K562 (cell line): ENCODE measurements at regions not wholly inside any gene's neighbourhood (a gene's known extent, or its start where the extent isn't known, plus 50 kb on each side); places are given as distances from the start of the nearest gene placed in this dataset.

ENCODE experiments used
- IRF1 ChIP-seq: sonication (generic); formaldehyde crosslinking; IDR thresholded peaks from 2 replicates; pipeline ENCODE4 v1.8.0; 2022; ENCODE audit warnings: missing genetic modification reagents, mild to moderate bottlenecking, borderline replicate concordance
- JUND ChIP-seq, 2 experiments: IDR thresholded peaks; 2 replicates in 1 of 2; 3 replicates in 1 of 2; pipeline ENCODE4 v1.6.1; 2011; ENCODE audit warnings: borderline replicate concordance in 2 of 2, low read depth in 2 of 2, low read length in 2 of 2, improper control_type of control experiment in 1 of 2, missing biosample characterization in 1 of 2, missing genetic modification characterization in 1 of 2, missing genetic modification reagents in 1 of 2
- SIX5 ChIP-seq, 2 experiments: IDR thresholded peaks; 2 replicates each; pipeline ENCODE4 v1.6.1; 2011; ENCODE audit warnings: low read length in 2 of 2, borderline replicate concordance in 1 of 2, low read depth in 1 of 2, mild to moderate bottlenecking in 1 of 2, moderate library complexity in 1 of 2; ENCODE audit not compliant: insufficient read depth in 1 of 2
- SMARCB1 ChIP-seq: IDR thresholded peaks from 2 replicates; pipeline ENCODE4 v1.6.1; 2011; ENCODE audit warnings: improper control_type of control experiment, low read depth; ENCODE audit not compliant: insufficient read length
- TRIM25 ChIP-seq: fragments of 450-650 bp; IDR thresholded peaks from 2 replicates; pipeline ENCODE4 v1.7.0; 2016; ENCODE audit warnings: borderline replicate concordance
- U2AF2 ChIP-seq: fragments of 200-400 bp; formaldehyde crosslinking; optimal IDR thresholded peaks from 2 replicates; pipeline ENCODE3; 2017; ENCODE audit warnings: low read depth, mild to moderate bottlenecking, low read length
- ZFX ChIP-seq: sonication (generic); formaldehyde crosslinking; IDR thresholded peaks from 2 replicates; pipeline ENCODE4 v1.8.0; 2022; ENCODE audit warnings: mild to moderate bottlenecking, missing genetic modification reagents, moderate library complexity
- ZKSCAN8 ChIP-seq: fragments of 200-800 bp; sonication (Bioruptor generic); IDR thresholded peaks from 2 replicates; pipeline ENCODE4 v1.6.1; 2016; ENCODE audit warnings: missing genetic modification characterization, missing compliant biosample characterization
- ZNF24 ChIP-seq: fragments of 450-650 bp; IDR thresholded peaks from 2 replicates; pipeline ENCODE4 v1.6.1; 2016
- ZNF253 ChIP-seq: fragments of 250-450 bp; sonication (Bioruptor Pico); conservative IDR thresholded peaks from 2 replicates; pipeline ENCODE4 v1.6.1; 2021; ENCODE audit warnings: mild to moderate bottlenecking
- ZNF740 ChIP-seq, 3 experiments: fragments of 200-800 bp in 1 of 3; sonication (Bioruptor generic) in 1 of 3; sonication (generic) in 1 of 3; formaldehyde crosslinking in 1 of 3; IDR thresholded peaks; 2 replicates each; pipeline versions ENCODE4 v1.6.1 to v1.8.0; 2016 to 2022; ENCODE audit warnings: mild to moderate bottlenecking in 2 of 3, missing compliant biosample characterization in 2 of 3, missing genetic modification characterization in 2 of 3, missing genetic modification reagents in 1 of 3
- TF ChIP-seq, protein P1 (sequence below): sonication (generic); formaldehyde crosslinking; IDR thresholded peaks from 2 replicates; pipeline ENCODE4 v1.8.0; 2022; ENCODE audit warnings: mild to moderate bottlenecking, missing genetic modification reagents
- TF ChIP-seq, protein P2 (sequence below): fragments of 450-650 bp; conservative IDR thresholded peaks from 2 replicates; pipeline ENCODE4 v1.6.1; 2016; ENCODE audit warnings: missing genetic modification characterization, low read depth, mild to moderate bottlenecking, missing compliant biosample characterization, moderate library complexity
- TF ChIP-seq, protein P3 (sequence below): sonication (generic); formaldehyde crosslinking; IDR thresholded peaks from 2 replicates; pipeline ENCODE4 v1.5.0; 2020; ENCODE audit warnings: missing genetic modification reagents
- TF ChIP-seq, protein P4 (sequence below): fragments of 250-450 bp; sonication (Bioruptor Pico); IDR thresholded peaks from 2 replicates; pipeline ENCODE4 v1.8.0; 2021; ENCODE audit warnings: borderline replicate concordance, mild to moderate bottlenecking, moderate library complexity; ENCODE audit not compliant: poor library complexity, severe bottlenecking

DNA sequence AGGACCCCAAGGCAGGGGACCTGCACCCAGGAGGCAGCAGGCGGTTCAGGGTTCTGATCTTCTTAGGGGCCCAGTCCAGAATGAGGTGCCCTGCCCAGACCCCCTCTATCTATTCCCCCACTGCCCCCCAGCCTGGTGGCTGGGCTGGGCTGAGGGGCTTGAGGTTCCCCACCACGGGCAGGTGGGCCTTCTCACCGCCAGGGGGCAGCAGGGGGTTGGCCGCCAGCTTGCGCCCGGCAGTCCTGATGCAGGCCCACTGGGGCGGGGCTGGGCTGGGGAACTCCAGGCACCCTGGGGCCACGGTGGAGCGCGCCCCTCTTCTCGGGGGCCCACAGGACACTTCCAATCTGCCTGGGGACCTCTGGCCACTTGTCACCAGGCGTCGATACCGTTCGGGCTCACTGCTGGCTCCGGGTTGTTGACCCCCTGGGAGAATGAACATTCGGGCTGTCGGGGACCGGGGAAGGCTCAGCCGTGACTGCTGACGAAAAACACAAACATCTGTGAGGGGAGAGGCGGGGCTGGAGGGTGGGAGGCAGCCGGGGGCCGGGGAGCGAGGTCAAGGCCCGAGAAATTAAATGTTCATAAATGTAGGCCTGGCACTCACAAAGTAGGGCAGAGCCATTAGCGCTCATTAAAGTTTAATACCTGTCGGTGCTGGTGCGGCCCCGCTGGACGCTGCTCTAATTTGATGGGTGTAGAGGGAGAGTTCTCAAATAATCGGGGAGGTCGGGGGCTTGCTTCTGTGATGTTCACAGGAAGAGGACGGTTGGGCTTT is 219.3 kb upstream of the GSE1 start (continued):
- TF ChIP-seq, protein P1, sequence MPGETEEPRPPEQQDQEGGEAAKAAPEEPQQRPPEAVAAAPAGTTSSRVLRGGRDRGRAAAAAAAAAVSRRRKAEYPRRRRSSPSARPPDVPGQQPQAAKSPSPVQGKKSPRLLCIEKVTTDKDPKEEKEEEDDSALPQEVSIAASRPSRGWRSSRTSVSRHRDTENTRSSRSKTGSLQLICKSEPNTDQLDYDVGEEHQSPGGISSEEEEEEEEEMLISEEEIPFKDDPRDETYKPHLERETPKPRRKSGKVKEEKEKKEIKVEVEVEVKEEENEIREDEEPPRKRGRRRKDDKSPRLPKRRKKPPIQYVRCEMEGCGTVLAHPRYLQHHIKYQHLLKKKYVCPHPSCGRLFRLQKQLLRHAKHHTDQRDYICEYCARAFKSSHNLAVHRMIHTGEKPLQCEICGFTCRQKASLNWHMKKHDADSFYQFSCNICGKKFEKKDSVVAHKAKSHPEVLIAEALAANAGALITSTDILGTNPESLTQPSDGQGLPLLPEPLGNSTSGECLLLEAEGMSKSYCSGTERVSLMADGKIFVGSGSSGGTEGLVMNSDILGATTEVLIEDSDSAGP: no peak
- peak; percentile 62 for TF ChIP-seq ZFX (CRISPR knock-in tag)
- no peak for TF ChIP-seq IRF1 (CRISPR knock-in tag)
- TF ChIP-seq TRIM25: no peak
- TF ChIP-seq, protein P2, sequence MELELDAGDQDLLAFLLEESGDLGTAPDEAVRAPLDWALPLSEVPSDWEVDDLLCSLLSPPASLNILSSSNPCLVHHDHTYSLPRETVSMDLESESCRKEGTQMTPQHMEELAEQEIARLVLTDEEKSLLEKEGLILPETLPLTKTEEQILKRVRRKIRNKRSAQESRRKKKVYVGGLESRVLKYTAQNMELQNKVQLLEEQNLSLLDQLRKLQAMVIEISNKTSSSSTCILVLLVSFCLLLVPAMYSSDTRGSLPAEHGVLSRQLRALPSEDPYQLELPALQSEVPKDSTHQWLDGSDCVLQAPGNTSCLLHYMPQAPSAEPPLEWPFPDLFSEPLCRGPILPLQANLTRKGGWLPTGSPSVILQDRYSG (tag): no peak
- peak; percentile 47; the same call in 1 of the 2 replicates for TF ChIP-seq JUND (IDR thresholded peaks at IDR 0.05; ENCODE audit: borderline replicate concordance, low read depth, low read length)
- no peak; the same call in 2 of the 3 replicates for TF ChIP-seq JUND (tag; IDR thresholded peaks at IDR 0.05; ENCODE audit: borderline replicate concordance, low read depth, low read length)
- no peak for TF ChIP-seq ZNF253 (CRISPR knock-in tag)
- no peak for TF ChIP-seq ZNF24
- peak; percentile 76; the same call in 1 of the 2 replicates for TF ChIP-seq ZKSCAN8 (CRISPR knock-in tag)
- no peak for TF ChIP-seq U2AF2
- no peak for TF ChIP-seq SIX5 (IDR thresholded peaks at IDR 0.05; ENCODE audit: borderline replicate concordance in 1 of 2, insufficient read depth in 1 of 2, low read depth in 1 of 2, low read length in 2 of 2)
- TF ChIP-seq, protein P3, sequence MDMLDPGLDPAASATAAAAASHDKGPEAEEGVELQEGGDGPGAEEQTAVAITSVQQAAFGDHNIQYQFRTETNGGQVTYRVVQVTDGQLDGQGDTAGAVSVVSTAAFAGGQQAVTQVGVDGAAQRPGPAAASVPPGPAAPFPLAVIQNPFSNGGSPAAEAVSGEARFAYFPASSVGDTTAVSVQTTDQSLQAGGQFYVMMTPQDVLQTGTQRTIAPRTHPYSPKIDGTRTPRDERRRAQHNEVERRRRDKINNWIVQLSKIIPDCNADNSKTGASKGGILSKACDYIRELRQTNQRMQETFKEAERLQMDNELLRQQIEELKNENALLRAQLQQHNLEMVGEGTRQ (CRISPR knock-in tag): no peak
- no peak for TF ChIP-seq SMARCB1
- TF ChIP-seq ZNF740 (CRISPR knock-in tag; IDR thresholded peaks at IDR 0.05): 0 out of 2 replicates have a peak, but pooled peaks have one; percentile 23
- TF ChIP-seq ZNF740 (tag; IDR thresholded peaks at IDR 0.05): no peak
- TF ChIP-seq, protein P4, sequence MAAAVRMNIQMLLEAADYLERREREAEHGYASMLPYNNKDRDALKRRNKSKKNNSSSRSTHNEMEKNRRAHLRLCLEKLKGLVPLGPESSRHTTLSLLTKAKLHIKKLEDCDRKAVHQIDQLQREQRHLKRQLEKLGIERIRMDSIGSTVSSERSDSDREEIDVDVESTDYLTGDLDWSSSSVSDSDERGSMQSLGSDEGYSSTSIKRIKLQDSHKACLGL (CRISPR knock-in tag): no peak
